ENCODE measurements at regions not wholly inside any gene's neighbourhood (a gene's known extent, or its start where the extent isn't known, plus 50 kb on each side); places are given as distances from the start of the nearest gene placed in this dataset.

GRCh38 chr13:71939186-71939585 is 72.2 kb upstream of the DACH1 start:
- TF ChIP-seq CTCF (IDR thresholded peaks at IDR 0.05; ENCODE audit: borderline replicate concordance, insufficient read depth, low read depth, low read length) = no peak
- no peak overlapping the region for H3K4me3 ChIP-seq (ENCODE audit: low read depth, low read length)

GRCh38 chr13:71935166-71935840 is 68.3 kb upstream of the DACH1 start:
- no peak overlapping the region for H3K4me3 ChIP-seq (ENCODE audit: low read depth, low read length)
- no peak for TF ChIP-seq CTCF (IDR thresholded peaks at IDR 0.05; ENCODE audit: borderline replicate concordance, insufficient read depth, low read depth, low read length)

- TF ChIP-seq CTCF (IDR thresholded peaks at IDR 0.05; ENCODE audit: borderline replicate concordance, insufficient read depth, low read depth, low read length) = no peak
- H3K4me3 ChIP-seq (ENCODE audit: low read depth, low read length) = no peak overlapping the region
These were observed 57.9 kb upstream of the DACH1 start for GRCh38 chr13:71924931-71925330.

GRCh38 chr13:71922194-71922593 is 55.2 kb upstream of the DACH1 start:
- H3K4me3 ChIP-seq (ENCODE audit: low read depth, low read length) = no peak overlapping the region
- TF ChIP-seq CTCF (IDR thresholded peaks at IDR 0.05; ENCODE audit: borderline replicate concordance, insufficient read depth, low read depth, low read length) = no peak

Measured in GM12875 (cell line).